ENCODE measurements at regions not wholly inside any gene's neighbourhood (a gene's known extent, or its start where the extent isn't known, plus 50 kb on each side); places are given as distances from the start of the nearest gene placed in this dataset.

DNA sequence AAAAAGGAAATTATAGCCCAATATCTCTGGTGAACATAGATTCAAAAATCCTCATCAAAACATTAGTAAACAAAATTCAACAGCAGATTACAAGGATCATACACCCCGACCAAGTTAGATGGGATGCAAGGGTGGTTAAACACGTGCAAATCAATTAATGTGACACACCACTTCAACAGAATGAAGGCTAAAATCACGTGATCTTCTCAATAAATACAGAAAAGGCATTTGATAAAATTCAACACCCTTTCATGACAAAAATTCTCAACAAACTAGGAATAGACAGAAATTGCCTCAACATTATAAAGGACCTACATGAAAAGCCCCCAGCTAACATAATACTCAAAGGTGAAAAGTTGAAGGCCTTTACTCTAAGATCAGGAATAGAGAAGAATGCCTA lies 590.8 kb upstream of the FZD8 start:
- no peak for DNase-seq (ENCODE audit: low read depth in 2 of 2)

DNA sequence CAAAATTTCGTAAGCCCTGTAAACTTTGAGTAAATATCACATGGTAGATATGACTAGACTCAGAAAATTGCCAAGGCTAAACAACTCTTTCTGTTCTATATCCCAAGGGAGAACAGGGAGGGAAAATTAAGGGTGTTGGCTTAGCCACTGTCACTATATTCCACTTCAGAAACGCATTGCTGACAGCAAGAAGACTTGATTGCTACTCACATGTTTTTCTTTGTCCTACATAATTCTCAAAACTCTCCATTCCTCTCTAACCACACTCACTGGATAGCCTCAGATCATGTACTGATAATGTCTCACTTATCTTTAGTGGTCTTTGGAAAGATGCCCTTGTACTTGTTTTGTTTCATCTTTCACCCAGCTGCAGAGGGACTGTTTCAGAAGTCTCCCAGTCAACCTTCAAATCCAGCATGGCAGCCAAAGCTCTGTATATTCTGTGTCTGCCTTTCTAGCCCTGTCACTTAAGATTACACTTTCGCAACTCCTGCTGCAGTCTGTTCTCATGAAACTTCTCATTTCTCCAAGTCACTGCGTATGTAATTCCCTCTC lies 582.4 kb upstream of the FZD8 start:
- no peak for DNase-seq (ENCODE audit: low read depth in 2 of 2)

- DNase-seq (ENCODE audit: low read depth in 2 of 2) = no peak
These were observed 579.0 kb upstream of the FZD8 start for GRCh38 chr10:36221101-36221500.

DNA sequence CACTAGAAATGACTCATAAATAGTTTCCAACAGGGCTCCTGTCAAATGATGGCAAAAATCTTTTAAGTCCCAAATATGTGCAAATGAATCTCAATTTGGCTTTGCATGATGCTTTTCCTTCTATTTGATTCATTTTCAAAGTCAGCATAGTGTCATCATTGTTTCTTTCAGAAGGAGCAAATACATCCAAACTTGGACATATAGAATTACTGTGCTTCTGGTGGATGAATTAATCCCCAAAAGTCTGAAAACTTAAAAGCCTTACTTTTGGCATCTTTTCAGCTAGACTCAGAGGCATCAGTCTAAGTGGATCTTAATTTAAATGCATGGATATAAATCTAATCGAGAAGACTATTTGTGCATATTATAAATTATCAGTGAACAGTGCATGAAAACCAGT lies 578.1 kb upstream of the FZD8 start:
- no peak for DNase-seq (ENCODE audit: low read depth in 2 of 2)

GRCh38 chr10:36211856-36212255 lies 569.8 kb upstream of the FZD8 start:
- no peak for DNase-seq (ENCODE audit: low read depth in 2 of 2)

DNA sequence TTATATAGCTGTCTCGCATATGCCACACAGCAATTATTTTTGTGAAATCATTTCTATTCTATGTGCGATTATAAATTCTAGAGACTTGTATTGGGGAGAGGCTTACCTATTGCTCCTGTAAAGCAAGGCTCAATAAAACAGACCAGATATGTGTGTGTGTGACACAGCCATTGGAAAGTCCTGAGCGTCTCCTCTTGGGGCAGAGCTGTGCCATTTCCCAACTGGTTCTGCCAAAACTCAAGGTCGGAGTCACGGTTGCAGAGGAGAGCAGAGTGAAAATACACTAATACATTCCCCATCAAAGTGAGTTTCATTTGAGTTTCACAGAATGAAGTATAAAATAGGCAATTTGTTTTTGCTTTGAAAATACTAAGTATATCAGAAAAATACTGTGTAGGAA lies 567.4 kb upstream of the FZD8 start:
- DNase-seq (ENCODE audit: low read depth in 2 of 2) = no peak

- no peak for DNase-seq (ENCODE audit: low read depth in 2 of 2)
These were observed 560.8 kb upstream of the FZD8 start for GRCh38 chr10:36202881-36203280.

- DNase-seq (ENCODE audit: low read depth in 2 of 2) = no peak
These were observed 558.5 kb upstream of the FZD8 start for GRCh38 chr10:36200577-36200976.

DNA sequence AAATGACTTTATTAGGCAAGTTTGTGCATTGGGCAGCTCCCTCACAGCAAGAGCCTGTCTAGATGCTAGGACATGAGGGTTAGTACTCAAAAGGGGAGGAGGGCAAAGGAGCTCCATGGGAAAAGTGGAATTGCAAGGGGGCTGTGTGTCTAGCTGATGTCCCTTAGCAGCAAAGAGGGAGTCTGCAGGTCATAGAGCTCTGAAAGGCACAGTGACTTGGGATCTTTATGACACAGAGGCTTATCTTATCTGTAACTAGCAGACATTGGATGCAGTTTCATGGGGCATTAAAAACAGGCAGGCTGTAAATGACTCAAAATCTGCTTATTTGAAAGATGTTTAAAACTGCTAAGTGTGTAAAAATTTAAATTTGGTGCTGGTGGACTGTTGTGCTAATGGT lies 556.2 kb upstream of the FZD8 start:
- DNase-seq (ENCODE audit: low read depth in 2 of 2) = no peak

DNA sequence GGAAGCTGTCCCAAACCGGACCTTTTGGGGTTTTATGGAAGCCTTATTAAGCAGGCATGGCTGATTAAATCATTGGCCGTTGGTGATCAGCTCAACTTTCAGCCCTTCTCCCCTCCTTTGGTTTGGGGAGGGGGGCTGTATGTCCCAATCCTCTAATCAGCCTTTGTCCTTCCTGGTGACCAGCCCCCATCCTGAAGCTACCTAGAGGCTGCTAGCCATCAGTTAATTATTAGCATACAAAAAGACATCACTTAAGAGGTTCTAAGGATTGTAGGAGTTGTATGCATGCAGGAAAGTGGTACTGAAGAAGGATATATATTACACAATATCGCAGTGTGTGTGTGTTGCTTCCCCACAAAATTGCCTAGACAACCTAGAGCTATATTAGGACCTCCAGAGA lies 553.3 kb upstream of the FZD8 start:
- DNase-seq (ENCODE audit: low read depth in 2 of 2) = no peak

DNA sequence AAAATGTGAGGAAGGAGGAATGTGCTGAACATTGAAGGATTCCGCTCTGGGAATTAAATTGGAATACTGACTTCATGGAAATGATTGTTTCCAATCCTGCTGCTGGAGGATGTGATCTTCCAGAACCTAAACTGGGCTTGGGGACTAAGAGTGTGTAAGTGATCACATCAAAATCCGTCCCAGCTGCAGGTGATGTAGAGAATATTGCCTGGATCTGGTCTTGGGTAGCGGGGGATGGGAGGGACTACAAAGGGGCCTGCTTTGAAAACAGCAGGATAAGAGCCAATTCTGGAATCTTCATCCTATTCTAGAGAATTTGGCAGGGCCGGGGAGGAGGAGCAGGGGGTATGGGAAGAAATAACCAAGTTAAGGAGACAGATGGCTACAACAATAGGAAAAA lies 552.2 kb upstream of the FZD8 start:
- no peak for DNase-seq (ENCODE audit: low read depth in 2 of 2)

DNA sequence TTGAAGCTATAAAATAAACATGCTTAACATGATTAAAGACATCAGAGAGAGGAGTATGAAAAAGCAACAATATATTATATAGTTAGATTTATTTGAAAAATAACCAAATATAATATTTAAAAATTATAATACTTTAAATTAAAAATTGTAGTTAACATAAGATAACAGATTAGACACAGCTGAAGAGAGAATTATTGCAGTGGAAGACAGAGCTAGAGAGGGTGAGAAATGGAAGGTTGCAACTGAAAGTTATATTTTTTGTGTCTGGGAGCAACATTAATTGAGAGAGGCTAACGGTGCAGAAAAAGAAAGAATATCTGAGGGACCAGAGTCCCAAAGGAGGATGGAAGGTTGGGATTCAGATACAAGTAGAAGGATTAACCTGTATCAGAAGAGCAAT lies 548.9 kb upstream of the FZD8 start:
- DNase-seq (ENCODE audit: low read depth in 2 of 2) = no peak

DNA sequence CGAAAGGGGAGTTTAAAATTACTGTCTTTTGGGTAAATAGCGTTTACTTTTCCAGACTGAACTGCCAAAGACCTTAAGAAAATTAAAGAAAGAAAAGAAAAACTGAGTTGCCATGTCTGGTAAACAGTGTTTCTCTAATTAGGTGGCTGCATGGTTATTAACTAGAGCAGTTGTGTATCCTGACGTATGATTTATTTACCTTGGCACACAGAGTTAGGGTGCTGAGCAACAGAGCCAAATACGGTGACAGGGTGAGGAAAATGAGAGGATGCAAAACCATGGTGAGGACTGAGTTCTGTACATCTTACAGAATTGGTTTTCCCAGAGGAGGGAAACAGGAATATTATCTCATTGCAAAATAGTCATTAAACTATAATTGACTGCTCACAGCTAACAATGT lies 546.4 kb upstream of the FZD8 start:
- DNase-seq (ENCODE audit: low read depth in 2 of 2) = no peak

DNA sequence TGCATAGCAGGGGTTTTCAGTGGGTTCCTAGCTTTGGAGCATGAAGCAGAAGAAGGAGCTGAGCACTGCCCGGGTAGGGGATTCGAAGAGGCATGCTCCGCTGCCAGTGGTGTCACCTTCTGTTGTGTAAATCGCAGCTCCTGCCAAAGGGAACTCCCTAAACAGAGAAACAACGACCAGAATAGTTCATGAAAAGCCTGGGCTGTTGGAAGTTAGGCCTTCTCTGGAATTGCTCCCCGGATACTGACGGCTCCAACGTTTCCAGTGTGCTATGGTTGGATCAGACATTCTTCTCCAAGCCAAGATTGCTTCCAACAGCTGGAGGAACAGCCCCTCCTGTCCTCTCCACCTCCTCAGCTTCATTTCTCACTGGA lies 546.0 kb upstream of the FZD8 start:
- no peak for DNase-seq (ENCODE audit: low read depth in 2 of 2)

- no peak for DNase-seq (ENCODE audit: low read depth in 2 of 2)
These were observed 545.4 kb upstream of the FZD8 start for GRCh38 chr10:36187380-36188079.

GRCh38 chr10:36185097-36185496 lies 543.0 kb upstream of the FZD8 start:
- no peak for DNase-seq (ENCODE audit: low read depth in 2 of 2)

DNA sequence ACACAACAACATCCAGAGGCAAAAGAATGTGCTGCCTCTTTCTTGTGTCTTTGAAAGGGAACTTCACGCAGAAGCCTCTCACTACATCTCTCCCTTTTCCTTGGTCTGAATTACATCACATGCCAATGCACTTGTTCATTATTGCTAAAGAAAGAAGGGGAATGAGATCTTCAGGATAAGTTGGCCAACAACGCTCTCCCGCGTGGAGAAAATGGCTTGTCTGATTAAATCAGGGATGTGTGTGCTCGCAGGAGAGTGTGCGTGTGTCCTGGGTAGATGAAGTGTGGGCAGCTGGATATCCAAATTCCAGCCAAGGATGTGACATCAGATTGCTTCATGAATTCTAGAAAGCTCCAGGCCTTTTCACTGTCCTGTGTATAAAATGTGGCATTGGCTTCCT lies 541.6 kb upstream of the FZD8 start:
- no peak for DNase-seq (ENCODE audit: low read depth in 2 of 2)

- no peak for DNase-seq (ENCODE audit: low read depth in 2 of 2)
These were observed 541.0 kb upstream of the FZD8 start for GRCh38 chr10:36183056-36183455.

DNA sequence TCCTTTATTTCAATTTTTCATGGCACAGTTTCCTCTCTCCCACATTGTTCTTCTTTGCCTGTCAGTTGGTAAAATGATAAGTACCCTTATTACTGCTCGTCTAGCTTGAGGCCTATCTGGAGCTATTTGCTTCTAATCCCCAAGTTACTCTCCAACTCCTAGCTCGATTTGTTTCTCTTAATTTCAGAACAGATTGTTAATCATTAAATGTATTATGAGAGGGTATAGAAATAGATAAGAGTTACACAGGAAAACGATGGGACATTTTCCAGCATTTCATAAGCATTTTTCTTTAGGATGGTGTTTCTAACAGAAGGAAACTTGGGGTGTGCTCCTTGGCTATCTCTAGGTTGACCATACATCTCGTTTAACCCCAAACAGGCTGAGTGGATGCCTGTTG lies 540.5 kb upstream of the FZD8 start:
- DNase-seq (ENCODE audit: low read depth in 2 of 2) = no peak

GRCh38 chr10:36182179-36182566 lies 540.1 kb upstream of the FZD8 start:
- DNase-seq (ENCODE audit: low read depth in 2 of 2) = no peak

GRCh38 chr10:36181426-36182178 lies 539.5 kb upstream of the FZD8 start:
- DNase-seq (ENCODE audit: low read depth in 2 of 2) = no peak

DNA sequence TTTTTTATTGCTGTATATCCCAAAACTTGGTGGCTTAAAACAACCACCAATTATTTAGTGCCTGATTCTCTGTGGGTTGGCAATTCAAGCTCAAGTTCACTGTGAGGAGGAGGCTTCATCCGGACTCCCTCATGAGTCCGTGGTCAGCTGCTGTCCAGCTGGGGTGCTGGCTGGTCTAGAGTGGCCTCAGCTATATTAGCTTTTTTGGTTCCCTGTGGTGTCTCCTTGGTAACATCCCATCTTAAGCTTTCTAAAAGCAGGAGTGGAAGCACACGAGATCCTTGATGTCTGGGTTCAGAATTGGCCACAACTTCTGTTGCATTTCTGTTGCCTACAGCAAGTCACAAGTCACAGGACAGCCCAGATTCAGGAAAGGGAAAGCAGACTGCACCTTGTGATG lies 536.5 kb upstream of the FZD8 start:
- DNase-seq (ENCODE audit: low read depth in 2 of 2) = no peak

DNA sequence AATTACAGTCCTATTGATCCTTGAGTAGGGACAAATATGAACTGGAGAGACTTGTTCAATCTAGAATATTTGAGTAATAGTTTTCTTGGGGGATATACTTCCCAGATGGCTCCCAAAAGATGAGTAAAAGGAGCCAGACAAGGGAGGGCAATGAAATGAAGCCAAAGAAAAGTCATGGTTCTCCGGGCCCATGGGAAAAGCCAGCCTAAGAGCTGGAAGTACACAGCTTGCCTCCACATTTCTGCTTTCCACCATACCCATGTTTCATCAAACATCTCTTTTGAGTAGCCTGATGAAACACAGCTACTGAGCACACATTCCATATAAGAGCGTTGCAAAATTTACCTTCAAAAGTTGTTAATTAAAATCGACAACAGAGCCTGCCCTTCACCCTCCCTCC lies 535.0 kb upstream of the FZD8 start:
- DNase-seq (ENCODE audit: low read depth in 2 of 2) = no peak

DNA sequence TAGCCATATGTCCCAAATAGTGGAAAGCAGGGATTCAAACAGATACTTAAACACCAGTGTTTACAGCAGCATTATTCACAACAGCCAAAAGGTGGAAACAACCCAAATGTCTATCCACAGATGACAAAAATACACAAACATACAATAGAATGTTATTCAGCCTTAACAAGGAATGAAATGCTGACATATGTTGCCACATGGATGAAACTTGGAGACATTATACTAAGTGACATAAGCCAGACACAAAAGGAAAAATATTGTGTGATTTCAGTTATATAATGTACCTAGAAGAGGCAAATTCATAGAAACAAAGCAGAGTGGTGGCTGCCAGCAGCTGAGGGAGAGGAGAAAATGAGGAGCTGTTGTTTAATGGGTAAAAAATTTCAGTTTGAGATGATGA lies 533.9 kb upstream of the FZD8 start:
- DNase-seq (ENCODE audit: low read depth in 2 of 2) = no peak

Data from stimulated activated CD4-positive, alpha-beta T cell treated with anti-CD3 and anti-CD28 coated beads, Interleukin-4, amount 100 ng/mL, for 48 hours (primary cell).